Mesothelial cell of epicardium (in vitro differentiated cells): ENCODE measurements at regions not wholly inside any gene's neighbourhood (a gene's known extent, or its start where the extent isn't known, plus 50 kb on each side); places are given as distances from the start of the nearest gene placed in this dataset.

ENCODE experiments used
- DNase-seq, 2 experiments: peaks; one replicate each; pipeline ENCODE4 v3.0.0; 2021; ENCODE audit warnings: low spot score in 2 of 2; ENCODE audit not compliant: unreplicated experiment in 2 of 2
- H3K27ac Mint-ChIP-seq: 2 replicates; pipeline ENCODE4 v1.8.0; 2021; ENCODE audit warnings: mixed read lengths
- H3K27me3 Mint-ChIP-seq: 2 replicates; pipeline ENCODE4 v1.8.0; 2021; ENCODE audit warnings: low read depth, mixed read lengths
- H3K36me3 Mint-ChIP-seq: 2 replicates; pipeline ENCODE4 v1.8.0; 2021; ENCODE audit warnings: mixed read lengths
- H3K4me1 Mint-ChIP-seq: 2 replicates; pipeline ENCODE4 v1.8.0; 2021; ENCODE audit warnings: mixed read lengths
- H3K4me3 Mint-ChIP-seq: 2 replicates; pipeline ENCODE4 v1.8.0; 2021; ENCODE audit warnings: mild to moderate bottlenecking, moderate library complexity, mixed read lengths
- H3K9me3 Mint-ChIP-seq: 2 replicates; pipeline ENCODE4 v1.8.0; 2021; ENCODE audit warnings: mixed read lengths
- CTCF ChIP-seq: fragments of 200-600 bp; sonication (generic); IDR thresholded peaks from one replicate; pipeline ENCODE4 v1.5.0; 2021; ENCODE audit warnings: antibody characterized with exemption; ENCODE audit not compliant: unreplicated experiment

- H3K9me3 Mint-ChIP-seq: no peaks in the 10 kb centered on the region
- H3K27ac Mint-ChIP-seq: peak overlapping the region; percentile 35
- no peak overlapping the region for H3K4me3 Mint-ChIP-seq
- peaks cover 43% of the 10 kb centered on the region for H3K4me1 Mint-ChIP-seq
- no peak for DNase-seq
- H3K27me3 Mint-ChIP-seq: no peaks in the 10 kb centered on the region
- H3K36me3 Mint-ChIP-seq: no peaks in the 10 kb centered on the region
- TF ChIP-seq CTCF: no peak
Measured at GRCh38 chr2:42118754-42119569, 50.2 kb upstream of the EML4 start.
